IPS-18a (cell line): ENCODE measurements at regions not wholly inside any gene's neighbourhood (a gene's known extent, or its start where the extent isn't known, plus 50 kb on each side); places are given as distances from the start of the nearest gene placed in this dataset.
"Not testable (repeated sequence)": the region's sequence is repeated elsewhere in the genome, so short reads cannot be mapped to it uniquely, and the experiment has no call there.

Experiments used
- H3K27ac ChIP-seq: one replicate; pipeline ENCODE4 v1.5.1; 2013; ENCODE audit warnings: low read length
- H3K27me3 ChIP-seq: one replicate; pipeline ENCODE4 v1.6.1; 2013; ENCODE audit warnings: mild to moderate bottlenecking, low read length; ENCODE audit not compliant: control insufficient read depth, insufficient read depth
- H3K36me3 ChIP-seq: one replicate; pipeline ENCODE4 v1.6.1; 2013; ENCODE audit warnings: low read depth, low read length; ENCODE audit not compliant: control insufficient read depth
- H3K4me1 ChIP-seq: one replicate; pipeline ENCODE4 v1.6.1; 2013; ENCODE audit warnings: low read depth, low read length; ENCODE audit not compliant: control insufficient read depth
- H3K4me3 ChIP-seq: one replicate; pipeline ENCODE4 v1.5.1; 2013; ENCODE audit warnings: low read length
- H3K9ac ChIP-seq: one replicate; pipeline ENCODE4 v1.6.1; 2013; ENCODE audit warnings: mild to moderate bottlenecking, low read length, moderate library complexity
- H3K9me3 ChIP-seq: one replicate; pipeline ENCODE4 v1.6.1; 2013; ENCODE audit warnings: low read depth, low read length; ENCODE audit not compliant: control insufficient read depth

GRCh38 chr6:134640229-134640628 lies 309.7 kb downstream of the ALDH8A1 start:
- Histone ChIP-seq H3K9me3 (no peaks in the 10 kb centered on the region), H3K36me3 (no peaks in the 10 kb centered on the region), H3K4me3 (no peak overlapping the region), H3K27ac (no peak overlapping the region), H3K9ac (no peak overlapping the region), H3K27me3 (no peaks in the 10 kb centered on the region), H3K4me1 (no peaks in the 10 kb centered on the region)

- H3K27me3 ChIP-seq = no peaks in the 10 kb centered on the region
- no peak overlapping the region for H3K4me3 ChIP-seq
- H3K9me3 ChIP-seq = no peaks in the 10 kb centered on the region
- no peak overlapping the region for H3K9ac ChIP-seq
- H3K4me1 ChIP-seq = no peaks in the 10 kb centered on the region
- H3K27ac ChIP-seq = no peak overlapping the region
- no peaks in the 10 kb centered on the region for H3K36me3 ChIP-seq
Observed at GRCh38 chr6:134637847-134638437, 312.0 kb downstream of the ALDH8A1 start.

- no peaks in the 10 kb centered on the region for H3K9me3 ChIP-seq
- H3K4me3 ChIP-seq = no peak overlapping the region
- no peak overlapping the region for H3K9ac ChIP-seq
- no peaks in the 10 kb centered on the region for H3K27me3 ChIP-seq
- H3K27ac ChIP-seq = no peak overlapping the region
- H3K4me1 ChIP-seq = no peaks in the 10 kb centered on the region
- no peaks in the 10 kb centered on the region for H3K36me3 ChIP-seq
Observed at GRCh38 chr6:134637282-134637681, 312.6 kb downstream of the ALDH8A1 start.

- no peak overlapping the region for H3K9ac ChIP-seq
- H3K9me3 ChIP-seq = no peaks in the 10 kb centered on the region
- H3K4me1 ChIP-seq = no peaks in the 10 kb centered on the region
Observed at GRCh38 chr6:134636186-134636799, 313.6 kb downstream of the ALDH8A1 start.

GRCh38 chr6:134634966-134635365 lies 314.9 kb downstream of the ALDH8A1 start:
- Histone ChIP-seq H3K4me1 (no peaks in the 10 kb centered on the region), H3K4me3 (no peak overlapping the region), H3K27ac (no peak overlapping the region), H3K9me3 (no peaks in the 10 kb centered on the region), H3K9ac (no peak overlapping the region), H3K36me3 (no peaks in the 10 kb centered on the region), H3K27me3 (no peaks in the 10 kb centered on the region)

More at GRCh38 chr6:134636186-134636799, 313.6 kb downstream of the ALDH8A1 start:
- no peaks in the 10 kb centered on the region for H3K27me3 ChIP-seq
- no peak overlapping the region for H3K4me3 ChIP-seq
- no peaks in the 10 kb centered on the region for H3K36me3 ChIP-seq
- no peak overlapping the region for H3K27ac ChIP-seq

GRCh38 chr6:134634466-134634865 lies 315.4 kb downstream of the ALDH8A1 start:
- Histone ChIP-seq H3K27ac (no peak overlapping the region), H3K9me3 (no peaks in the 10 kb centered on the region), H3K4me1 (no peaks in the 10 kb centered on the region), H3K36me3 (no peaks in the 10 kb centered on the region), H3K9ac (no peak overlapping the region), H3K4me3 (no peak overlapping the region), H3K27me3 (no peaks in the 10 kb centered on the region)

GRCh38 chr6:134632982-134633940 lies 315.3 kb upstream of the SGK1 start:
- H3K4me1 ChIP-seq, H3K27me3 ChIP-seq, H3K9ac ChIP-seq, H3K4me3 ChIP-seq, H3K36me3 ChIP-seq, H3K9me3 ChIP-seq, H3K27ac ChIP-seq: not testable (repeated sequence)

- Histone ChIP-seq H3K9me3 (no peaks in the 10 kb centered on the region), H3K36me3 (no peaks in the 10 kb centered on the region), H3K4me1 (no peaks in the 10 kb centered on the region), H3K27me3 (no peaks in the 10 kb centered on the region), H3K9ac (no peak overlapping the region), H3K27ac (no peak overlapping the region), H3K4me3 (no peak overlapping the region)
Observed at GRCh38 chr6:134632024-134632423, 314.1 kb upstream of the SGK1 start.

- no peaks in the 10 kb centered on the region for H3K4me1 ChIP-seq
- no peak overlapping the region for H3K4me3 ChIP-seq
- H3K9me3 ChIP-seq = no peaks in the 10 kb centered on the region
- no peak overlapping the region for H3K27ac ChIP-seq
- no peaks in the 10 kb centered on the region for H3K36me3 ChIP-seq
- no peak overlapping the region for H3K9ac ChIP-seq
- H3K27me3 ChIP-seq = no peaks in the 10 kb centered on the region
Observed at GRCh38 chr6:134631398-134631924, 313.5 kb upstream of the SGK1 start.

- Histone ChIP-seq H3K9ac (no peak overlapping the region), H3K9me3 (no peaks in the 10 kb centered on the region), H3K36me3 (no peaks in the 10 kb centered on the region), H3K4me3 (no peak overlapping the region), H3K27me3 (no peaks in the 10 kb centered on the region), H3K27ac (no peak overlapping the region), H3K4me1 (no peaks in the 10 kb centered on the region)
Observed at GRCh38 chr6:134630508-134631121, 312.7 kb upstream of the SGK1 start.

GRCh38 chr6:134628154-134628553 lies 310.2 kb upstream of the SGK1 start:
- no peaks in the 10 kb centered on the region for H3K4me1 ChIP-seq
- H3K36me3 ChIP-seq = no peaks in the 10 kb centered on the region
- no peak overlapping the region for H3K27ac ChIP-seq
- H3K9ac ChIP-seq = no peak overlapping the region
- no peaks in the 10 kb centered on the region for H3K27me3 ChIP-seq
- no peaks in the 10 kb centered on the region for H3K9me3 ChIP-seq
- H3K4me3 ChIP-seq = no peak overlapping the region
